Loucy (cell line): ENCODE measurements at regions not wholly inside any gene's neighbourhood (a gene's known extent, or its start where the extent isn't known, plus 50 kb on each side); places are given as distances from the start of the nearest gene placed in this dataset.

Experiments used
- H2AFZ ChIP-seq: fragments of 200-600 bp; sonication (generic); 2 replicates; pipeline ENCODE4 v1.6.0; 2016; ENCODE audit warnings: antibody characterized with exemption, mild to moderate bottlenecking, low read length, moderate library complexity
- H3F3A ChIP-seq: fragments of 200-600 bp; 2 replicates; pipeline ENCODE4 v1.6.0; 2016; ENCODE audit warnings: antibody characterized with exemption, low read depth, mild to moderate bottlenecking
- H3K27me3 ChIP-seq: fragments of 200-600 bp; sonication (generic); 2 replicates; pipeline ENCODE4 v1.6.1; 2014; ENCODE audit warnings: low read length, mild to moderate bottlenecking; ENCODE audit not compliant: insufficient read depth, poor library complexity, severe bottlenecking
- H3K36me3 ChIP-seq: fragments of 200-600 bp; sonication (generic); 2 replicates; pipeline ENCODE4 v1.6.1; 2016; ENCODE audit warnings: low read length; ENCODE audit not compliant: insufficient read depth
- H3K4me1 ChIP-seq: fragments of 200-600 bp; sonication (generic); 2 replicates; pipeline ENCODE4 v1.5.1; 2014; ENCODE audit warnings: low read length, mild to moderate bottlenecking; ENCODE audit not compliant: insufficient read depth, poor library complexity, severe bottlenecking
- H3K4me2 ChIP-seq: fragments of 200-600 bp; sonication (generic); 2 replicates; pipeline ENCODE4 v1.6.0; 2014; ENCODE audit warnings: antibody characterized with exemption, low read length, low read depth, mild to moderate bottlenecking; ENCODE audit not compliant: poor library complexity, severe bottlenecking
- H3K4me3 ChIP-seq: fragments of 200-600 bp; sonication (generic); 2 replicates; pipeline ENCODE4 v1.5.1; 2014; ENCODE audit warnings: low read length, mild to moderate bottlenecking, mixed read lengths; ENCODE audit not compliant: poor library complexity, severe bottlenecking
- H3K79me2 ChIP-seq: fragments of 200-600 bp; sonication (generic); 2 replicates; pipeline ENCODE4 v1.6.1; 2014; ENCODE audit warnings: low read length; ENCODE audit not compliant: insufficient read depth
- H3K9ac ChIP-seq: fragments of 200-600 bp; sonication (generic); 2 replicates; pipeline ENCODE4 v1.6.0; 2014; ENCODE audit warnings: mild to moderate bottlenecking, low read depth, low read length, moderate library complexity; ENCODE audit not compliant: poor library complexity, severe bottlenecking
- H3K9me2 ChIP-seq: fragments of 200-600 bp; sonication (generic); replicated peaks from 2 replicates; pipeline ENCODE4 v1.6.1; 2016; ENCODE audit warnings: low read depth, low read length, mixed read lengths
- H3K9me3 ChIP-seq: fragments of 200-600 bp; sonication (generic); 2 replicates; pipeline ENCODE4 v1.6.1; 2014; ENCODE audit warnings: mild to moderate bottlenecking, antibody characterized with exemption, low read length, low read depth; ENCODE audit not compliant: insufficient read depth
- H4K20me1 ChIP-seq: fragments of 200-600 bp; sonication (generic); 2 replicates; pipeline ENCODE4 v1.6.0; 2014; ENCODE audit warnings: antibody characterized with exemption, low read length, mild to moderate bottlenecking; ENCODE audit not compliant: insufficient read depth, poor library complexity, severe bottlenecking
- EZH2phosphoT487 ChIP-seq: fragments of 200-600 bp; IDR thresholded peaks from 2 replicates; pipeline ENCODE4 v1.6.1; 2018; ENCODE audit warnings: antibody characterized with exemption, mild to moderate bottlenecking, moderate library complexity, borderline replicate concordance
- TF ChIP-seq, protein P1 (sequence below): fragments of 200-600 bp; sonication (generic); conservative IDR thresholded peaks from 2 replicates; pipeline ENCODE4 v1.5.1; 2014; ENCODE audit warnings: mild to moderate bottlenecking, antibody characterized with exemption, low read length

DNA sequence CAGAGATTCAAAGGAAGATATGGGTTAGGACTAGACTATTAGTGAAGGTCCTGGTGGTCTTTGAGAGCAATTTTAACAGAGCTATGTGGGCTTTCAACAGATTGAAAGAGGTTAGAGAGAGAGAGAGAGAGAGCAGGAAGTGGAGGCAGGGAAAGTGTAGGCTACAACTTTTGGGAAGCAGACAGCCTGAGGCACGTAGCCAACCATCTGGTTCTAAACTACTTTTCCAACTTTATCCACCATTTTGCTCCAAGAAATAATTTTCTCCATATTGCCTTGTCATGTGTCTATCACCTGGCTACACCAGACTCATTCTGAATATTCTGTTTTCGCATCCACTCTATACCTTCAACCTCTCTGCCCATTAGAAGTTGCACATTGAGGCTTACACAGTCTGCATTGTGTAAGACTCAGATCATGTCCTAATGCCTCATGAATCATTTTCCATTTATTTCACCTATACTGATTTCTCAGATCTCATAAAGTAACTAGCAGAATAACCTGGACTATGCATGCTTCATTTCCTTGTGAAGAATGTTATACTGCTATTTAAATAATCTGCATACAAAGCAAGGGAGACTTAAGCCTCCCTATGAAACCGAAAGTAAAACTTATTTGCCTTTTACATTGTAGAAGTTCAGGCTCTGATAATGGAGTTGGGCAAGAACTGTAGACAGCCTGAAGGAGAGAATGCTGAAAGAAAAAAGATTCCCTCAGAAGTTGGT, 235.6 kb downstream of the ELAVL2 start:
- Histone ChIP-seq H3K4me3 (peak overlapping the region; percentile 63), H3K27me3 (no peaks in the 10 kb centered on the region), H3K9me3 (no peaks in the 10 kb centered on the region), H3K36me3 (no peaks in the 10 kb centered on the region), H2AFZ (peak overlapping the region; percentile 88), H3K4me1 (peaks cover 5% of the 10 kb centered on the region), H3F3A (no peaks in the 10 kb centered on the region), H3K9ac (peak overlapping the region; percentile 9), H4K20me1 (no peaks in the 10 kb centered on the region), H3K9me2 (no peaks in the 10 kb centered on the region), H3K4me2 (peak overlapping the region; percentile 57), H3K79me2 (no peaks in the 10 kb centered on the region)
- TF ChIP-seq, protein P1, sequence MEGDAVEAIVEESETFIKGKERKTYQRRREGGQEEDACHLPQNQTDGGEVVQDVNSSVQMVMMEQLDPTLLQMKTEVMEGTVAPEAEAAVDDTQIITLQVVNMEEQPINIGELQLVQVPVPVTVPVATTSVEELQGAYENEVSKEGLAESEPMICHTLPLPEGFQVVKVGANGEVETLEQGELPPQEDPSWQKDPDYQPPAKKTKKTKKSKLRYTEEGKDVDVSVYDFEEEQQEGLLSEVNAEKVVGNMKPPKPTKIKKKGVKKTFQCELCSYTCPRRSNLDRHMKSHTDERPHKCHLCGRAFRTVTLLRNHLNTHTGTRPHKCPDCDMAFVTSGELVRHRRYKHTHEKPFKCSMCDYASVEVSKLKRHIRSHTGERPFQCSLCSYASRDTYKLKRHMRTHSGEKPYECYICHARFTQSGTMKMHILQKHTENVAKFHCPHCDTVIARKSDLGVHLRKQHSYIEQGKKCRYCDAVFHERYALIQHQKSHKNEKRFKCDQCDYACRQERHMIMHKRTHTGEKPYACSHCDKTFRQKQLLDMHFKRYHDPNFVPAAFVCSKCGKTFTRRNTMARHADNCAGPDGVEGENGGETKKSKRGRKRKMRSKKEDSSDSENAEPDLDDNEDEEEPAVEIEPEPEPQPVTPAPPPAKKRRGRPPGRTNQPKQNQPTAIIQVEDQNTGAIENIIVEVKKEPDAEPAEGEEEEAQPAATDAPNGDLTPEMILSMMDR = no peak
- no peak for TF ChIP-seq EZH2phosphoT487

DNA sequence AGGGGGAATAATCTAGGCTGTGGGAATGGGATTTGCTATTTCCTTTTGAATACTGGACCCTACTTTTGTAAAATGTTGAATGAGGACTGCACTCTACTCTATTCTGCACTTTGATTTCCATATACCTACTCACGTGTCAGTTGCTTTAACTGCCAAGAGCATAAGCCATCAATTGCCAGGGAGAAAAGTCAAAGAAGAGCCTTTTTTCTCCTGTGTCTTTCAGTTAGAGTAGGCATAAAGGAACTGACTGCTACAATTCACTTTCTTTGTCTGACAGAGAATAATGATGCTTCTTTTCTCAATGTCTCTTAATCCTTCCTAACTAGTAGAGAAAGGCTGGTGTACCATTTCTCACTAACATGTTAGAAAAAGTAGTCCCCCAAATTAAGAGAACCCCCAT, 231.6 kb downstream of the ELAVL2 start:
- Histone ChIP-seq H3K4me3 (no peak overlapping the region), H3K9me2 (no peaks in the 10 kb centered on the region), H4K20me1 (no peaks in the 10 kb centered on the region), H3K27me3 (no peaks in the 10 kb centered on the region), H3K4me2 (no peak overlapping the region), H3K4me1 (peaks cover 5% of the 10 kb centered on the region), H3K9ac (no peak overlapping the region), H3K36me3 (no peaks in the 10 kb centered on the region), H3F3A (no peaks in the 10 kb centered on the region), H3K9me3 (no peaks in the 10 kb centered on the region), H2AFZ (no peak overlapping the region), H3K79me2 (no peaks in the 10 kb centered on the region)
- TF ChIP-seq, protein P1 = no peak
- no peak for TF ChIP-seq EZH2phosphoT487

DNA sequence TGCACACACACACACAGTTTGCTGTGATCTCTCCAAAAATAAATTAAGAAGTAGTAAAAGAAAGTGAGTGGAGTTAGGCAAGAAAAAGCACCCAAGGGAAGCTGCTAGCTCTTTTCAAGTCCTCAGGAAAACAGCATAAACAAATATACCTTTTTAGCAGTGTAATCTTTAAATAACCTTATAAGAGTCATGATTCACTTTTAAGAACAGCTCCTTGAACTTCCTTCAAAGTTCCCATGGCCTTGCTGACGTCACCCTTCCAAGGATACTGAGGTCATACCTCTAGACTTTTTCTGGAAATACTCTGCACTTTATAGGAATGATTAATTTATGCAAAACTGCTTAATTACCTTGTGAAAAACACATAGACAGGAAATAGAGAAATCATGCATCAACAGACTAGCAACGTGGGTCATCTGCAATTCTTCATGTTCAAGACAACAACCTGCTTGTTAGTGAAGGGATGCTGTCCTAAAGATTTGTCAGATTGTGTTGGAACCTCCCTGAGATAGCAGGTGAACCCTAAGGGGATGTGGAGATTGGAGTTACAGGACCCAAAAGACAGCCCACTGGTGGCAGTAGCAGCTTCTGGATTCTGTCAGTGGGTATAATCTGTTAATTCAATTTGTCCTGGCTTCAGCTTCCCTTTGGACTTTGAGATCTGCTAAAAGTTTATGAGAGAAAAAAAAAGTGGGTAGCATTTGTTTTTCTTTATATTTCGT, 229.0 kb downstream of the ELAVL2 start:
- Histone ChIP-seq H4K20me1 (no peaks in the 10 kb centered on the region), H3F3A (no peaks in the 10 kb centered on the region), H3K4me1 (no peaks in the 10 kb centered on the region), H3K36me3 (no peaks in the 10 kb centered on the region), H3K9me2 (no peaks in the 10 kb centered on the region), H3K27me3 (no peaks in the 10 kb centered on the region), H3K79me2 (no peaks in the 10 kb centered on the region), H3K9me3 (no peaks in the 10 kb centered on the region), H3K4me3 (no peak overlapping the region), H3K4me2 (no peak overlapping the region), H2AFZ (no peak overlapping the region), H3K9ac (no peak overlapping the region)
- TF ChIP-seq EZH2phosphoT487 = no peak
- TF ChIP-seq, protein P1 = no peak
